Colonic mucosa (tissue), 4 donors: ENCODE measurements at regions not wholly inside any gene's neighbourhood (a gene's known extent, or its start where the extent isn't known, plus 50 kb on each side); places are given as distances from the start of the nearest gene placed in this dataset.

Experiments used
- DNase-seq: peaks from one replicate; pipeline ENCODE4 v3.0.0-alpha.2; 2020
- H3K27ac ChIP-seq: fragments of 200-600 bp; one replicate; pipeline ENCODE4 v1.8.0; 2021
- H3K27me3 ChIP-seq: fragments of 200-600 bp; one replicate; pipeline ENCODE4 v1.8.0; 2021
- H3K36me3 ChIP-seq: fragments of 200-600 bp; one replicate; pipeline ENCODE4 v1.8.0; 2021
- H3K4me1 ChIP-seq: fragments of 200-600 bp; one replicate; pipeline ENCODE4 v1.8.0; 2021; ENCODE audit warnings: mild to moderate bottlenecking
- H3K4me3 ChIP-seq: fragments of 200-600 bp; one replicate; pipeline ENCODE4 v1.8.0; 2021
- H3K9ac ChIP-seq, 2 donors: one replicate each; pipeline ENCODE4 v1.7.0; 2013; ENCODE audit warnings: control low read depth in 2 of 2, low read depth in 2 of 2, low read length in 2 of 2
- H3K9me3 ChIP-seq: fragments of 200-600 bp; one replicate; pipeline ENCODE4 v1.8.0; 2021
- CTCF ChIP-seq: fragments of 200-600 bp; IDR thresholded peaks from one replicate; pipeline ENCODE4 v1.8.0; 2022; ENCODE audit warnings: antibody characterized with exemption, mild to moderate bottlenecking
- intact Hi-C: fragments of 100-400 bp; cut with DNase I; formaldehyde crosslinking; loops from one replicate; pipeline ENCODE4 v1.14.1; 2022
- donor health status: healthy.
- donor health status: DM: no; HTN: no; CAD: no.
- donor health status: DM: no; HTN: no; CAD: no.

GRCh38 chr5:169442403-169442874 lies 141.1 kb upstream of the SPDL1 start:
- no peak overlapping the region for H3K9ac ChIP-seq
- H3K9me3 ChIP-seq: no peaks in the 10 kb centered on the region
- no peaks in the 10 kb centered on the region for H3K27me3 ChIP-seq
- no peak overlapping the region for H3K4me3 ChIP-seq
- DNase-seq: no peak
- H3K36me3 ChIP-seq: no peaks in the 10 kb centered on the region
- no peaks in the 10 kb centered on the region for H3K4me1 ChIP-seq
- no peak overlapping the region for H3K27ac ChIP-seq
- no peak for TF ChIP-seq CTCF
- intact Hi-C loops: no loop called here

DNA sequence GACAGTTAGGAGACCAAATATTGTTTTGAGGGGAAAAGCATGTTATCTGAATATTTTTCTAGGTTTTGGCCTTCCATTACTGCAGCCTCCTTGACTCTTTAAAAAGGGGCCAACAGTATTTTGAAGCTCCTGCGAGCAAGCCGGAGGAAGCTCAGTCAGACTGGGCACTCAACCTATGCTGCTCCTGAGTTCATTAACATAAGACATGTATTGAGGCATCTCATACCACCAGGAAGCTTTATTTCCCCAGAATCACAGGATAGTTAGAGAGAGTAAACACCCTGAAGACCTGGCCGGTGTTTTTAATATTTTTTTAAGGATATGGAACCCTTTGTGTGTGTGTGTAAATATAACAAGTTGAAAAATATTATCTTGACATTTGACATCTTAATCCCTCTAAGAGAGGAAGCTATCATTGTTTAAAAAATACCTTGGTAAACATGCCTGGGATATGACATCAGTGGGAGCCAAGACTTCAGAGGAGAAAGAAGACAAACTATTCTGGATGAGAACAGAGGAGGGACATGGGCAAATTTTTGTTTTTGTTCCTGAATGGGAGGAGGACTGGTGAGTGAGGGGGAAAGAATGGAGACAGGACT lies 139.3 kb upstream of the SLIT3 start:
- DNase-seq: no peak
- no peak overlapping the region for H3K9ac ChIP-seq
- no peak overlapping the region for H3K27ac ChIP-seq
- intact Hi-C loops: no loop called here
- H3K4me1 ChIP-seq: no peaks in the 10 kb centered on the region
- TF ChIP-seq CTCF: no peak
- H3K4me3 ChIP-seq: no peak overlapping the region
- no peaks in the 10 kb centered on the region for H3K27me3 ChIP-seq
- H3K36me3 ChIP-seq: no peaks in the 10 kb centered on the region
- no peaks in the 10 kb centered on the region for H3K9me3 ChIP-seq

DNA sequence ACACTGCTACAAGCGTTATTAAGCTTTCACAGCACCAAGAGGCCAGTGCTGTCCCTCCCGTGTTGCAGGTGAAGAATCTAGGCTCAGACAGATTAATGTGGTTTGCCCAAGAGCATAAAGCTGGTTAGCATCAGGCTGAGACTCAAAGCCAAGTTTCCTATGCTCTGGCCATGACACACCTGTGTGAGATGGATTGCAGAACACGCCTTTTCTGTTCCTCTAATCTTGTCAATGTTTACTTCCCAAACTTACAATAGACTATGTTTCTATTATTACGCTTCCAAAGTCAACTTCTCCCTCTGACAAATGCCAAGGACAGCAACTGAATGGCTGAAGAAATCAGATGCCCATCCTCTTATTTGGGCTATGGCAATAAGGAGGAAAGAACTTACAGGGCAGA lies 138.4 kb upstream of the SLIT3 start:
- no peaks in the 10 kb centered on the region for H3K36me3 ChIP-seq
- H3K4me1 ChIP-seq: no peaks in the 10 kb centered on the region
- no peak for DNase-seq
- H3K27me3 ChIP-seq: no peaks in the 10 kb centered on the region
- TF ChIP-seq CTCF: no peak
- H3K27ac ChIP-seq: no peak overlapping the region
- no peaks in the 10 kb centered on the region for H3K9me3 ChIP-seq
- intact Hi-C loops: no loop called here
- H3K4me3 ChIP-seq: no peak overlapping the region
- H3K9ac ChIP-seq: no peak overlapping the region

DNA sequence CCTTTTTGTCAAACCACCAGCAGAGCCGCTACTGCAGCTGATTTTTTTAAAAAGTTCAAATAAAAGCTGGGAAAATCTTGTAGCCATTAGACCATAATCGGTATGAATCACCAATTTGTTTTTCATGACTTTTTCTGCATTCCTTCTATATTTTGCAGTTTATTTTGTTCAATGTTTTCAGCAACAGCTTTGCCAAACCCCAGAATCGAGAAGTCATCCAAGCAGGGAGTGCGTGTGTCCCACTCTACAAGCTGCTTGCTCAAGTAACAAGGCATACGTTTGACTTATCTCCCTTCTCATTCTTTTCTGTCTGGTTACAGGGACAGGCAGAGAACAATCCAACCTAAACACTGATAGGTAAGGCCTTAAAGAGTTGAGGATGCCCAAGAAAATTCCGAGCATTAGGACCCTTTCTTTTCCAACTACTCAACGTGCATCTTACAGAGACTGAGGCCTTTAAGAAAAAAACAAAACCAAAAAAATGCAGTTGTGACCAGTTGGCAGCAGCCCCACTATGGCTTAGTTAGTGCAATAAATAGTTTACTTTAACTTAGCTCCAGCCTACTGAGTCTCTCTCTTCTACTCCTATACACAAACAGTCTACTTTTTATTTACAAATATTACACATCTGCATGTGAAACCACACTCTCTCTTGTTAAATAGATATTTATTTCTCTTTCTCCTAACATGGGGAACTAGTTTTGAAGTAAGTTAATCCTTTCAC lies 134.7 kb upstream of the SLIT3 start:
- Histone ChIP-seq H3K27me3 (no peaks in the 10 kb centered on the region), H3K36me3 (no peaks in the 10 kb centered on the region), H3K27ac (no peak overlapping the region), H3K4me3 (no peak overlapping the region), H3K9me3 (no peaks in the 10 kb centered on the region), H3K9ac (no peak overlapping the region), H3K4me1 (no peaks in the 10 kb centered on the region)
- TF ChIP-seq CTCF: no peak
- intact Hi-C loops: no loop called here
- no peak for DNase-seq

DNA sequence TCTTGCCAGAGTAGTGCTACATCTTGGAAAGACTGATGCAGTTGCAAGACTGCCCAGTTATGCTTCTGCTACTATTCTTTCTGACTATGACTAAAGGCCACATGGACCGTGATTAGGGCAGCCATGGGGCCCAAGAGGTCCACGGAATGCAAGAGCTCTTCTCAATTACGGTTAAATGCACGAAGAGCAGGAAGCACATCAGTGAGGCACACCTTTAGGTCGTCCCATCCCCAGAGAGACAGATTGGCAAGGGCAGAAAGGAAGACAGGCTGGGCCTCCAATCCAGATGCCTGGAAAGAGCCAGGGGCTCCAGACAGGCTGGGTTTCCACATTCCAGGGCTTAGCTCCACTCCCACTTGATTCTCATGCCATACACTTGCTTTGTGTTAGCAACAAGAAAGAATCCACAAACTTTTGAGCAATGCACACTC lies 132.3 kb upstream of the SLIT3 start:
- intact Hi-C loops: no loop called here
- Histone ChIP-seq H3K9me3 (no peaks in the 10 kb centered on the region), H3K27me3 (no peaks in the 10 kb centered on the region), H3K36me3 (no peaks in the 10 kb centered on the region), H3K4me3 (no peak overlapping the region), H3K27ac (no peak overlapping the region), H3K9ac (no peak overlapping the region), H3K4me1 (no peaks in the 10 kb centered on the region)
- no peak for DNase-seq
- TF ChIP-seq CTCF: no peak
